Pancreas (tissue), 10 donors: ENCODE measurements at regions not wholly inside any gene's neighbourhood (a gene's known extent, or its start where the extent isn't known, plus 50 kb on each side); places are given as distances from the start of the nearest gene placed in this dataset.
"Not testable (repeated sequence)": the region's sequence is repeated elsewhere in the genome, so short reads cannot be mapped to it uniquely, and the experiment has no call there.

Experiments used
- ATAC-seq, 4 donors: fragments of 200-7000 bp; cut with Tn5 transposase; one replicate each; pipeline versions ENCODE4 v1.8.0 to v1.9.1; 2020; ENCODE audit warnings: mild to moderate bottlenecking in 4 of 4, moderate library complexity in 4 of 4
- DNase-seq, 6 donors: peaks; one replicate each; pipeline ENCODE4 v3.0.0-alpha.2; 2020
- FAIRE-seq: peaks from 2 replicates; lab custom pipeline; 2012; peaks lifted over from hg19 to GRCh38; lab: Jason Lieb, UNC
- H3K27ac ChIP-seq, 4 donors: fragments of 200-600 bp; sonication (generic); 1 replicate in 3 of 4; 2 replicates in 1 of 4; pipeline versions ENCODE4 v1.5.0 to v1.8.0; 2020
- H3K27me3 ChIP-seq, 4 donors: fragments of 200-600 bp; one replicate each; pipeline ENCODE4 v1.8.0; 2021
- H3K36me3 ChIP-seq, 3 donors: fragments of 200-600 bp; sonication (generic) in 1 of 3; one replicate each; pipeline versions ENCODE4 v1.5.0 to v1.8.0; 2020 to 2021
- H3K4me1 ChIP-seq, 3 donors: fragments of 200-600 bp; one replicate each; pipeline ENCODE4 v1.8.0; 2021
- H3K4me3 ChIP-seq, 4 donors: fragments of 200-600 bp; sonication (generic) in 2 of 4; one replicate each; pipeline versions ENCODE4 v1.5.0 to v1.8.0; 2020 to 2021
- H3K9me3 ChIP-seq, 4 donors: fragments of 200-600 bp; one replicate each; pipeline ENCODE4 v1.8.0; 2021
- WGBS, 2 donors: extraction: QIAGEN DNeasy Blood & Tissue Kit; methylation state at CpG; one replicate each; pipeline ENCODE4 v1.1.7; 2013; 5-methylcytosine and 5-hydroxymethylcytosine counted together
- intact Hi-C, 3 donors: fragments of 100-400 bp; cut with DNase I; formaldehyde crosslinking; loops; one replicate each; pipeline versions ENCODE4 v1.11.1 to v1.14.2; 2022
- TF ChIP-seq, protein P1 (sequence below), 4 donors: fragments of 200-600 bp; sonication (generic) in 3 of 4; IDR thresholded peaks; one replicate each; pipeline versions ENCODE4 v1.5.0 to v1.8.0; 2021; ENCODE audit warnings: antibody characterized with exemption in 4 of 4
- donor health status: healthy with polysubstance abuse.
- donor health status: DM: no; HTN: no; CAD: no; lungs with moderate emphysema.
- donor health status: DM: no; HTN: no; CAD: no.
- donor health status: control.
- donor health status: control.
- donor health status: Bipolar disorder and iron deficiency.
- donor health status: DM: yes; HTN: yes; CAD: no.
- donor health status: DM: no; HTN: no; CAD: no.
- donor health status: DM: no; HTN: no; CAD: no.
- donor health status: DM: yes; HTN: yes; CAD: no.

DNA sequence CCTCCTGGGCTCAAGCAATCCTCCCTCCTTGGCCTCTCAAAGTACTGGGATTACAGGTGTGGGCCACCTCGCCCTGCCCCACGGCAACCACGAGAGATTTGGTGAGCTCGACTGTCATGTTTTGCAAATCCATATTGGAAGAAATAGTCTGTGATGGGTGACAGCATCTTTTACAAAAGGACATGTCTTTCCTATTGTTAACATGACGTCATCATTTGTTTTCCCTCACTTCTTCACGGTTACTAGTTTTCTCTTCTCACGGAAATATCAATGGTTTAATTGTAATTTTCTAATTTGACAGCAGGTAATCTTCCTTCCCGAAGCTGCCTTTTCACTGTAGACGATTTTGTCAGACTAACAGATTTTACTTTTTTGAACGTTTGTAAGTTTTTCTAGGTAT, 110.8 kb upstream of the GREM2 start:
- no peak overlapping the region for H3K27ac ChIP-seq
- H3K9me3 ChIP-seq: no peaks in the 10 kb centered on the region
- H3K4me3 ChIP-seq: no peak overlapping the region
- FAIRE-seq (no peak), ATAC-seq (no peak), DNase-seq (no peak)
- 61 to 73% methylated on average over 10 of the region's 10 CpGs for WGBS, 2 donors
- no peaks in the 10 kb centered on the region for H3K4me1 ChIP-seq
- intact Hi-C loops: no loop called here
- H3K27me3 ChIP-seq: no peaks in the 10 kb centered on the region
- TF ChIP-seq, protein P1, sequence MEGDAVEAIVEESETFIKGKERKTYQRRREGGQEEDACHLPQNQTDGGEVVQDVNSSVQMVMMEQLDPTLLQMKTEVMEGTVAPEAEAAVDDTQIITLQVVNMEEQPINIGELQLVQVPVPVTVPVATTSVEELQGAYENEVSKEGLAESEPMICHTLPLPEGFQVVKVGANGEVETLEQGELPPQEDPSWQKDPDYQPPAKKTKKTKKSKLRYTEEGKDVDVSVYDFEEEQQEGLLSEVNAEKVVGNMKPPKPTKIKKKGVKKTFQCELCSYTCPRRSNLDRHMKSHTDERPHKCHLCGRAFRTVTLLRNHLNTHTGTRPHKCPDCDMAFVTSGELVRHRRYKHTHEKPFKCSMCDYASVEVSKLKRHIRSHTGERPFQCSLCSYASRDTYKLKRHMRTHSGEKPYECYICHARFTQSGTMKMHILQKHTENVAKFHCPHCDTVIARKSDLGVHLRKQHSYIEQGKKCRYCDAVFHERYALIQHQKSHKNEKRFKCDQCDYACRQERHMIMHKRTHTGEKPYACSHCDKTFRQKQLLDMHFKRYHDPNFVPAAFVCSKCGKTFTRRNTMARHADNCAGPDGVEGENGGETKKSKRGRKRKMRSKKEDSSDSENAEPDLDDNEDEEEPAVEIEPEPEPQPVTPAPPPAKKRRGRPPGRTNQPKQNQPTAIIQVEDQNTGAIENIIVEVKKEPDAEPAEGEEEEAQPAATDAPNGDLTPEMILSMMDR (IDR thresholded peaks at IDR 0.05): no peak
- H3K36me3 ChIP-seq: no peaks in the 10 kb centered on the region

DNA sequence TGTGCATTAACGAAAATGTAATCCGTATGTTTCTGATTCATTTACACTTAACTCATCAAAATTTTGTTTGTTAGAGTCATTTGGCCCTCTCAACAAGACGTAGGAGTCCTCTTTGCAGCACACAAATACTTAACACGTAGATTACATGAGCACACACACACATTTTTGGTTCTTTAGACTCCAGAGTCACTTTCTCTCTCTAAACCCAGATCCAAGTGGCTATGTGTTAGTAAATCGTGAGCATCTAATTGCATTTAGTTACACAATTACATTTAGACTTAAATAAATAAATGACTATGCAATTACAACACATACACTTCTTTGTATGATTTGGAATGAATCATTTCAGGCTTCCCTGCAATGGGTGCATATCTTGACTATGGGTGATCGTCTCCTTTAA, 109.0 kb upstream of the GREM2 start:
- Histone ChIP-seq H3K27ac (no peak overlapping the region), H3K4me1 (no peaks in the 10 kb centered on the region), H3K4me3 (no peak overlapping the region), H3K27me3 (no peaks in the 10 kb centered on the region), H3K9me3 (no peaks in the 10 kb centered on the region), H3K36me3 (no peaks in the 10 kb centered on the region)
- TF ChIP-seq, protein P1 (IDR thresholded peaks at IDR 0.05): no peak
- no peak for ATAC-seq
- FAIRE-seq: no peak
- intact Hi-C loops: no loop called here
- DNase-seq: no peak
- 45 to 59% methylated on average over 6 of the region's 6 CpGs for WGBS, 2 donors

DNA sequence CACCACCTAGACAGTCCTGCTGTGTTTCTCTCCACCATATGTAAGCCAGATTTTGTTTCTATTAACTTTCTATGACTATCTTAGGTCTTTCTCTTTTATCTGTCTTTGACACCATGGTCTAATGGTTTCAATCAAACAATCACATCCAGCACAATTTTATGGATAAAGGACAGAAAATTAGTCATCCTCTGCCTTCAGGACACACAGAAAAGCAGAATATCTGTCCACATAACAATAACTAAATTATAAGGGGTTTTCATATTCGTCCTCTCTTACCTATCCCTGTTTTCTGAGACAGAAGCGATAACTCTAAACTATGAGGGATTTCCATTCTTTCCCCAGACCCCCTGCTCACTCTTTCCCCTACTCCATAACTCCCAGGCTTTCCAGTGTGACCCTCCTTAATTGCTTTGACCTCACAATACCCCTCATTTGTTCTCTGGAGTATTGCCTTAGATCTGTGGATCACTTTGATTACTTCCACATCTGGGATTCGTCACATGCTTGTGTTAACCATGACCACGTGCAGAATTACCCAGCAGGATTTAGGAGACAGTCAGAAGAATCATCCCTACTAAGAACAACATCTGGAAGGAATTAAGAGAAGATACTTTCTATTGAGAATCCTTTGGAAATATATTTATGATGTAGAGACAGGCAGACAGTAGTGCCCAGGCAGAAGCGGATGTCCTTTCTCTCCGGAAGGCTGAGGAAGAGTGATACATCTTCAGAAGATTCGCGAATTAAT, 108.2 kb upstream of the GREM2 start:
- FAIRE-seq: no peak
- WGBS, 2 donors: 54 to 68% methylated on average over 8 of the region's 8 CpGs
- H3K27me3 ChIP-seq: no peaks in the 10 kb centered on the region
- no peak overlapping the region for H3K27ac ChIP-seq
- intact Hi-C loops: no loop called here
- no peaks in the 10 kb centered on the region for H3K36me3 ChIP-seq
- no peak overlapping the region for H3K4me3 ChIP-seq
- no peaks in the 10 kb centered on the region for H3K9me3 ChIP-seq
- TF ChIP-seq, protein P1 (IDR thresholded peaks at IDR 0.05): no peak
- DNase-seq: no peak
- ATAC-seq: no peak
- H3K4me1 ChIP-seq: no peaks in the 10 kb centered on the region

DNA sequence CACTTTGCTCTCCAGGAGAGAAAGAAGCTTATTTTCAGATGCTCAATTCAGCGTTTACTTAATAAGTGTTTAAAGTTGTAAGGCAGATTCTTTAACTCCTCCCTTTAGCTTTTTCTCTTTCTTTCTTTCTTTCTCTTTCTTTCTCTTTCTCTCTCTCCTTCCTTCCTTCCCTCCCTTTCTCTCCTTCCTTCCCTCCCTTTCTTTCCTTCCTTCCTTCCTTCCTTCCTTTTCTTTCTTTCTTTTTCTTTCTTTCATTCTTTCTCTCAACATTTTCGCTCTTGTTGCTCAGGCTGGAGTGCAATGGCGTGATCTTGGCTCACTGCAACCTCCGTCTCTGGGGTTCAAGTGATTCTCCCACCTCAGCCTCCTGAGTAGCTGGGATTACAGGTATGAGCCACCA, 104.6 kb upstream of the GREM2 start:
- intact Hi-C loops, H3K27me3 ChIP-seq, H3K4me3 ChIP-seq, H3K9me3 ChIP-seq, ATAC-seq, H3K27ac ChIP-seq, H3K4me1 ChIP-seq, H3K36me3 ChIP-seq, DNase-seq, FAIRE-seq: not testable (repeated sequence)
- WGBS, 2 donors: 75 to 85% methylated on average over 4 of the region's 4 CpGs

DNA sequence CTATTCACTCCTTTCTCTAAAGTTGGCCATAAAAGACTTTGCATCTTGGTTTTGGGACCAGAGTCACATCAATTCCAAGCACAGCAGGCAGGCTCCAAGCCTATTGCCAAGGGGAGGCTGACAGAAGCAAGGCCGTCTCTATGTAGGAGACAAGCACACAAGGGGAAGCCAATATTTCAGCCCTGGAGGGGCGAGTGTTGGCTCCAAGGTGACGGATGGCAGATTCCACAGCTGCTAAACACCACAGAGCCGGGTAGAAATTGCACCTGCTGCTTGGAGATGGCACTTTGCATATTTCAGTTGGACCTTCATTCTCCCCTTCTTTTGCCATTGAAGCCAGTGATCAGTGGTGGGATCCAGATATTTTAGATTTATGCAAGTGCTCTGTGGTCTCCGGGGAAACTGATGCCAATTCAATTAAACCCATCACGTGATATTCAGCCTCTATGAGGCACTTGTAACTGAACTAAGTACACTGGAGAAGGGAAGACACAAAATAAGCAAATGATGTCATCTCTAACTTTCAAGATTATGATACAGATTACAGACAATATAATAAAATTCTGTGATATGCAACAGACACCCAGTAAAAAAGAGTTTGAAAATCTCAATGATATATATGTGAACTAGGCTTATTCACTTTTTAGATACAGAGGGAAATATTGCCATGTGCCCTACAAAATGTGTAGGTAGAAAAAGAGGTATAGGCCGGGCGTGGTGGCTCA, 102.8 kb upstream of the GREM2 start:
- Histone ChIP-seq H3K27me3 (no peaks in the 10 kb centered on the region), H3K27ac (no peak overlapping the region), H3K4me3 (no peak overlapping the region), H3K4me1 (no peaks in the 10 kb centered on the region), H3K9me3 (no peaks in the 10 kb centered on the region), H3K36me3 (no peaks in the 10 kb centered on the region)
- TF ChIP-seq, protein P1 (IDR thresholded peaks at IDR 0.05): no peak
- WGBS, 2 donors: 55 to 64% methylated on average over 8 of the region's 8 CpGs
- ATAC-seq (no peak), DNase-seq (no peak), FAIRE-seq (no peak)
- intact Hi-C loops: no loop called here
